AG10803 (cell line): ENCODE measurements at regions not wholly inside any gene's neighbourhood (a gene's known extent, or its start where the extent isn't known, plus 50 kb on each side); places are given as distances from the start of the nearest gene placed in this dataset.

Experiments used
- DNase-seq: peaks from one replicate; pipeline ENCODE4 v3.0.0; 2010; ENCODE audit warnings: low read depth
- H3K4me3 ChIP-seq: 2 replicates; pipeline ENCODE4 v1.5.1; 2011; ENCODE audit warnings: mild to moderate bottlenecking, low read length, control low read depth
- CTCF ChIP-seq: conservative IDR thresholded peaks from 2 replicates; pipeline ENCODE4 v1.5.1; 2011; ENCODE audit warnings: mild to moderate bottlenecking, low read length, control low read depth, inconsistent platforms

GRCh38 chr9:2448193-2448738 lies 173.3 kb upstream of the VLDLR start:
- TF ChIP-seq CTCF = no peak
- no peak overlapping the region for H3K4me3 ChIP-seq
- DNase-seq = no peak

GRCh38 chr9:2453106-2453505 lies 168.5 kb upstream of the VLDLR start:
- no peak overlapping the region for H3K4me3 ChIP-seq
- TF ChIP-seq CTCF = no peak
- DNase-seq = no peak

- no peak overlapping the region for H3K4me3 ChIP-seq
- DNase-seq = no peak
- no peak for TF ChIP-seq CTCF
These were observed 167.9 kb upstream of the VLDLR start for GRCh38 chr9:2453701-2454100.

GRCh38 chr9:2459756-2460155 lies 161.8 kb upstream of the VLDLR start:
- no peak for TF ChIP-seq CTCF
- H3K4me3 ChIP-seq = no peak overlapping the region
- no peak for DNase-seq

- TF ChIP-seq CTCF = no peak
These were observed 159.7 kb upstream of the VLDLR start for GRCh38 chr9:2461892-2462291.

GRCh38 chr9:2464624-2465023 lies 157.0 kb upstream of the VLDLR start:
- no peak for DNase-seq
- H3K4me3 ChIP-seq = no peak overlapping the region
- TF ChIP-seq CTCF = no peak

More at GRCh38 chr9:2461892-2462291, 159.7 kb upstream of the VLDLR start:
- DNase-seq = peak; percentile 74
- no peak overlapping the region for H3K4me3 ChIP-seq

- no peak for TF ChIP-seq CTCF
- DNase-seq = no peak
- no peak overlapping the region for H3K4me3 ChIP-seq
These were observed 156.1 kb upstream of the VLDLR start for GRCh38 chr9:2465516-2465915.
